Stimulated activated CD4-positive, alpha-beta T cell treated with anti-CD3 and anti-CD28 coated beads, Interleukin-4, amount 100 ng/mL, for 4 hours (primary cell): ENCODE measurements at regions not wholly inside any gene's neighbourhood (a gene's known extent, or its start where the extent isn't known, plus 50 kb on each side); places are given as distances from the start of the nearest gene placed in this dataset.
"Not testable (repeated sequence)": the region's sequence is repeated elsewhere in the genome, so short reads cannot be mapped to it uniquely, and the experiment has no call there.

ENCODE experiments used
- DNase-seq, 2 experiments: peaks; one replicate each; pipeline ENCODE4 v3.0.0-alpha.2; 2020

DNA sequence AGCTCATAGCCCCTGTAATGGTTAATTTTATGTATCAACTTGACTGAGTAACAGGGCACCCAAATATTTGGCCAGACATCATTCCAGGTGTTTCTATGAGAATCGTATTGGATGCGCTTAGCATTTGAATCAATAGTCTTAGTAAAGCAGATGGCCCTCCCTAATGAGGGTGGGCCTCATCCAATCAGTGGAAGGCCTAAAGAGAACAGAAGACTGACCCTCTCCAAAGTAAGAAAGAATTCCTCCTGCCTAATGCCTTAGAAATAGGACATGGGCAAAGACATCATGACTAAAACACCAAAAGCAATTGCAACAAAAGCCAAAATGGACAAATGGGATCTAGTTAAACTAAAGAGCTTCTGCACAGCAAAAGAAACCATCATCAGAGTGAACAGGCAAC lies 352.5 kb upstream of the SASH1 start:
- DNase-seq, result no peak

DNA sequence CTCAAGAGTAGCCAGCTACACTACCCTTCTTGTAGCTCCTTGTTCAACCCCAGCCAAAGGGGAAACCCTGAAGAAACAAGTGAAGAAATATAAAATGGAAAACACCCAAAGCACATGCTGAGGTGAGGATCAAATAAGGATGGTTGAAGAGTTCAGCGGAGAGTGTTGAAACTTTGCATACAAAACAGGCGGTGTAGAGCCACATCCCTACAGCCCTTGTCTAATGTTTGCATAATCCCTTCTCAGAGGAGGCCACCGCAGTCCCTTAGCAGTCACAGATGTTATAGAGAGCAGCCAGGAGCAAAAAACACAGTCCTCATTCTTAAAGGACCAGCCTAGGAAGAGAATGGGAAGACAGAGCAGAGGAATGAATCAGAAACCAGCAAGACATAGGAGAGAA lies 350.7 kb upstream of the SASH1 start:
- no peak for DNase-seq

DNA sequence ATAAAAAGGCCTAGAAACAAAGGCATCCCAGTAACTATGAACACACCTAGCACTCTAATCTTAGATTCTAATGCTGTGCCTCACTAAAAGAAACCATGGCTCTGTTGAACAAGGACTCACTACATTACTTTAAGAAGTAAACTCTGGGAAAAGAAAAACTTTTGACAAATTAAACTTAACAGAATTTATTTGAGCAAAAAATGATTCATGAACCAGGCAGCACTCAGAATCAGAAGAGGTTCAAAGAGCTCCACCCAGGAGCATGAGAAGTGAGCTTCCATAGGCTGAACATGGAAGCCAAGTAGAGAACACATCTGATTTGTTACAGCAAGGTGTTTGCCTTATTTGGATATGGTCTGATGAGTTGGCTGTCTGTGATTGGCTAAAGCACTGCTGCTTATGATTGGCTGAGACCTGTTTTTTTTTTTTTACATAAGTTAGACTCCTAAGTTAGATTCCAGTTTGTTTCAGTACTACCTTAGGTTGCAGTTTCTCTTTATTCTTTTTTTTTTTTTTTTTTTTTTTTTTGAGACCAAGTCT lies 343.6 kb upstream of the SASH1 start:
- no peak for DNase-seq

DNA sequence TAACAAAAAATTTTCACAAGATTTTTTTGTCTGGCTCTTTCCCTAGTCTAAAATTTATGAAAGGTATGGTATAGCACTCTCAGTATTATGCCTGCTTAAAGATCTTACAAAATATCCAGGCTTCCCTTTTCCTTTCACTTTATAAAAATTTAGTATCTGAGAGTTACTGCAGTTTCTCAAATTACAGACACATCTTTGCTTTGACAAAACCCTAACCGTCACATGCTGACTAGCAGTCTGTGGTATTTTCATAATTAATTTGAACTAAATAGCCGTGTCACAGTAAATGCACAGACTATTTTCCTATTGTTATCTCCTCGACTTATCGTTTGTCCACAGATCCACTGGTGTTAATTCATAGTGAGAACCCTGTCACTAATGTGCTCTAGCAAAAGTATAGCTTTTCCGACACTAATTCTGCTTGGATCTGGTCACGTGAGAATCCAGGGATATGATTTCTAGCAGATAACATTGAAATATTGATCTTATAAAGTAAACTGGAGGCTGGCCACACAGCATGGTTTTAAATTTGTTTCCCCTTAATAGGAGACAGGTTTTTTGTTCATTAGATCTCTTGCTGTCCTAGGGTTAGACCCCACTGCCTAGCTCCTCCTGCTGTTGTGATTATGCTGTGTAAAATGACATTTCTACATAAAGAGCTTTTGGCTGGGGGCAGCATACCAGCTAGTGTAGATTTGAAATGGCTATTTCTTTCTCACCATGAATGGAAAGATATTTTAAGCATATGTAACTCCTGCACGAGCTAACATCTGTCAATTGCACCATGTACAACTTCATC lies 340.6 kb upstream of the SASH1 start:
- no peak for DNase-seq

DNA sequence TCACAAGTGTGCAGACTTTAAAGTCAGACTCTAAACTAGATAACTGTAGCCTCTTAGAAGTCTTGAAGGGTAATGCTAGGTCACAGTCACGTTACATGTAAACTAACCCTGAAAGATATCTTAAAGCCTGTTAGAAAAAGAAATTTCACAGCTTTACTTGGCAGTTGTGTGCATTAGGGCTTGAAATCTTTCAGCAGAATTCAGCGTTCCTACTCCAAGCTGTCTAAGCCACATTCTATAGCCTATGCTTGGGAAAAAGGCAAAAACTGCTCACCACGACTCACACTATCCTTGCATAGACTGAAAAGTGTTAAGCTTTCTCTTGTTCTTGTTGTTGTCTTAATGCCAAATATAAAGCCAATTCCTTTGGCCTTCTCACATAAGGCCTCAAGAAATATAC lies 338.0 kb upstream of the SASH1 start:
- DNase-seq, result no peak

DNA sequence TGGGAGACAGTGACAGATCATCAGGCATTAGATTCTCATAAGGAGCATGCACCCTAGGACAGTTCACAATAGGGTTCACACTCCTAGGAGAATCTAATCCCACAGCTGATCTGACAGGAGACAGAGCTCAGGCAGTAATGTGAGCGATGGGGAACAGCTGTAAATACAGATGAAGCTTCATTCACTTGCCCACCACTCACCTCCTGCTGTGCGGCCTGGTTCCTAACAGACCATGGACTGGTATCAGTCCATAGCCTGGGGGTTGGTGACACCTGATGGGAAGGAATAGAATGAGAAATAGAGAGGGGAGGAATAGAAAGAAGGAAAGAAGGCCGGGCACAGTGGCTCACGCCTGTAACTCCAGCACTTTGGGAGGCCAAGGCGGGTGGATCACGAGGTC lies 336.8 kb upstream of the SASH1 start:
- no peak for DNase-seq

DNA sequence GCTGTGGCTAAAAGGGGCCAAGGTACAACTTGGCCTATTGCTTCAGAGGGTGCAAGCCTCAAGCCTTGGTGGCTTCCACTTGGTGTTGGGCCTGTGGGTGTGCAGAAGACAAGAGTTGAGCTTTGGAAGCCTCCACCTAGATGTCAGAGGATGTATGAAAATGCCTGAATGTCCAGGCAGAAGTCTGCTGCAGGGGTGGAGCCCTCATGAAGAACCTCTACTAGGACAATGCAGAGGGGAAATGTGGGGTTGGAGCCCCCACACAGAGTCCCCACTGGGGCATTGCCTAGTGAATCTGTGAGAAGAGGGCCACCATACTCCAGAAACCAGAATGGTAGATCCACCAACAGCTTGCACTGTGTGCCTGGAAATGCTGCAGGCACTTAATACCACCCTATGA lies 332.1 kb upstream of the SASH1 start:
- not testable (repeated sequence) for DNase-seq

DNA sequence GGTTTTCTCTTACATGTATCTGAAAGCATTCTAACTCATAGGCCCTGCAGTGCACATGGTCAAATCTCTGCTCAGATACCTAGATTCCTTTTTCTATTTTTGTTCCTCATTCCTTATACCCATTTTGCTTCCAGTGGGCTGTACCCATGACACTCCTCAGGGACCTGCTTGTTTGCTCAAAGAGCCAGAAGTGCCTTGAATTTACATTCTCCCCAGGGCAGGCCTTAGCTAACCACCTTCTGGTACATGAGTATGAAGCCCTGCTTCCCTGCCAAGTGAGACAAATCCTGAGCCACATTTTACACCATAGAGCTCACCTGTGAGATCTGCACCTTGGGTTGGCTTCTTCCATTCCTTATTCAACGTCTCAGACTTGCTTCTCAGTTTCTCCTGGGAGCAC lies 326.6 kb upstream of the SASH1 start:
- DNase-seq, result no peak

DNA sequence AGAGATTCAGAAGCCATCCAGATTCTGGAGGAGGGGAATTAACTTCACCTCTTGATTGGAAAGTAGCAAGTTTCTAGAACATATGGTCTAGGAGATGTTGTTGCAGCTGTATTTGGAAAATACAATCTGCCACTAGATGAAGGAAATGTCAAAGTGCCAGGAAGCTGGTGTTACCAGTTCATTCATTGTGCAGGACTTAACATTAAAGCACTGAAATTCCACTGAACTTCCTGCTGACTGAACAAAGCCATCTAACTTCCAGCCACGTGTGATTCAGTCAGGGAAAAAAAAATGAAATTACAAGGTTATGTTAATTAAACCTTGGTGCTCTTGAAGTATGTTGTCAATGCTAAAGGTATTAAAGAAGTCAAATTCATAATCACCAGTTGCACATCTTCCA lies 321.5 kb upstream of the SASH1 start:
- DNase-seq, result no peak

DNA sequence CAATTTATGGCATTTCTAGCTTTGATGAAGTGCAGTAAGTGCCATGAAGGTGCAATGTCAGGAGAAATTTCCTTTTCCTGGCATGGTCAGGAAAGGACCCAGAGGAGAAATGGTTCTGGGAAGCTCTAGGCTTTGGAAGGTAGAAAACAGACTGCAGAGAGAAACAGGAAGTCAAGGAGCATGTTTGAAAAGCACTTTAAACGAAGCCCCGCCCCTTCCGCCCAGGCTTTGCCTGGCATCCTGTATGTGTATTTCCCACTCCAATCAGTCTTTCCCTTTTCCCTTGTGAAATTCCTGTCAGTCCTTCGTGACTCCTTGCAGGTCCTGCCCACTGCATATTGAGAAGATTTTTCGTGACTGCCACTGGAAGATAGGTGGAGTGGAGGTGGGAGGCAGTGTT lies 320.9 kb upstream of the SASH1 start:
- no peak for DNase-seq

DNA sequence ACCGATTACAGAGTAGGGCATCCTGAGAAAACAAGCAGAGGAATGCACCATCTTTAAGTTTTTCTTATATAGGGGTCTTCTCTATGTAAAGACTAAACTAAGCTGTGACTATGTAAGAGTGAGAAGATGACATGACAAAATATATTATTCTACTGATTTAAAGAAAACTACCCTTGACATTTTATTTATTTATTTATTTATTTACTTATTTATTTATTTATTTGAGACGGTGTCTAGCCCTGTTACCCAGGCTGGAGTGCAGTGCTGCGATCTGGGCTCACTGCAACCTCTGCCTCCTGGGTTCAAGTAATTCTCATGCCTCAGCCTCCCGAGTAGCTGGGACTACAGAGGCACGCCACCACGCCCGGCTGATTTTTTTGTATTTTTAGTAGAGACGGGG lies 320.4 kb upstream of the SASH1 start:
- not testable (repeated sequence) for DNase-seq

DNA sequence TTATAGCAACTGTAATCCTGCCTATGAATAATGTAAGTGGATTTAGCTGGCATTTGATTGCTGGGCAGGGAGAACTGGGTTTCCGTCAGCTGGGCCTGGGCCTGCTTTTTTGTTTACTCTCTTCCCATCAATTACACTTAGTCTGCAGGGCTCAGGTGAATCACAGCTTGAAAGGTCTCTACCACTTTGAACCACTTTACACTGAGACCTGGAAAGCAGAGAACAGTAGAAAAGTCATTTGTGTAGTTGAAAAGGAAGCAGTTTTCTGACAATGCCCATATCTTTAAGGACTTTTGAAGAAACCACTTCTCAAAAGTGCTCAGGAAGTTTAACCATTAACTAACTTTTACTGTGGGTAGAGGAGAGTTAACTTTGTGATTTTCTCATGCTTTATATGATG lies 315.4 kb upstream of the SASH1 start:
- DNase-seq, result no peak

DNA sequence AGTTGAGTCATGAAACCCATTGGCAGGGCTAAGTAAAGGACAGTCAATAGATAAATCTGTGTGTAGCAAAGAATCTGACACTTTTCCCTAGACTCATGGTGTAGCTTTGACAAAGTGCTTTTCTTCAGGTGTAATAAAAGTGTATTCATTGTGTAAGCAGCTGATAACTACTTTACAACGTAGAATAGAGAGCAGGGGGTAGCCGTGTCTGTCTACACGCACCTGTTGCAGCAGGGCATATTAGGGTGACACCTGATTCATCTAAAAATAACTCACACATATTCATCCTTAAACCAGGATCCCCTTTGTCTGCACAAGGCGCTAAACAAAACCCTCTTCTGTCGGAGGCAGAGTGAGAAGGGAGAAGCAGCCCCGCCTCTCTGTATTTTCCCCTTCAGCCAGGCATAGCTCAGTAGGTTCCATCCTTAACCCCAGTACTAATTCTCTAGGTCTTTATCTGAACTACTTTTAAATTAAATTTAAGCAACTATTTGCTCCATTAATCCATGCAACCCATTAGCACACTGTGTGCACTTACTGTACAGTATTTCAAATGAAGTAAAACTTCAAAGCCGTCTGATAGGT lies 306.7 kb upstream of the SASH1 start:
- DNase-seq, result no peak

DNA sequence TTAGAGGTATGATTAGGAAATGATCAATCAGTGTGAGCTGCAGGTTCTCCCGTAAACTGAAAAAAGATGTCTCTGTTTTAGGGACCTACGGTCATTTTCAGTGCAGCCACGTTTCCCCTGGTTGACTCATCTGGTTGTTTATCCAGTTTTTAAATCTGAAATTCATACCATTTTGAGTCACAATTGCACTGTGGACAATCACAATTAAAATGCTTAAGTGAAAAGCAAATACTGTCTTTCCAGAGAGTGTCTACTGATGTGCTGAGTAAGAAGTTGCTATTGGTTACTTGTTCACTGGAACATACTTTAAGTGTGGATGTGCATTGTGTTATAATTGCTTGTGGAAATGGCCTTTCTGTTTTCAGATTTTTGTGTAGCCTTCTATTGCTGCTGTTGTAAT lies 305.1 kb upstream of the SASH1 start:
- DNase-seq, result no peak

DNA sequence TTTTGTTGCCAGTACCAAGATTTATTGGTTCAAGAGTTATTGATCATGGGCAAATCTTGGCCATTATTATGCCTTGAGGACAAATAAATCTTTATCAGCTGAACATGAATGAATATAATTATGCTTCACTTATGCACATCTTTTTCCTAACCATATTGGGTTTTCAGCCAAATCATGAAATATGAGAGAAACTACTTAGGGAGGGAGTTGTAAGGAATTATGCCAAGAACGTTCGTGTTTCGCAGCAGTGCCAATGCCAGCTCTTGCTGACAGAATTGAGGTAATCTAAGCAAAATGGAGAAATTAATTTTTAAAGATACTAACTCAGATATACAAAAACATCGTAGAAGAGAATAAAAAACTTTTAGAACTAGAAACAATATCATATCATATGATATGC lies 301.1 kb upstream of the SASH1 start:
- no peak for DNase-seq

DNA sequence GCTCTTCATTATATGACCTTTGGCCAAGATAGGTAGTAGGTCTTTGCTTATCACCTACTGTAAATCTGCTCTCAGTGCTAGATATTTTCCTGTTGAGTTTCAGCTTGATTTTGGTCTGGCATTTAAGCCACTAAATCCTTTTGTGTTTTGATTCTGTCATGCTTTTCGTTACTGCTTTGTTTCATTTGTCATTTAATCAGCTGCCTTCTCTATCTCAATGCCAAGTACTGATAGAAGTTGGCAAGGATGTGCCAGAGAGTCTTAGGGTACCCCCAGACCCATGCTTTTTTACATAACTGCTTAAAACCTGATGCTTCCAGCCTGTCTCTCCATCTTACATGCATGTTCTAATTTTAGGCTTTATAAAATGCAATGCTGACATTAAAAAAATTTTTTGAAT lies 300.1 kb upstream of the SASH1 start:
- DNase-seq, result no peak

DNA sequence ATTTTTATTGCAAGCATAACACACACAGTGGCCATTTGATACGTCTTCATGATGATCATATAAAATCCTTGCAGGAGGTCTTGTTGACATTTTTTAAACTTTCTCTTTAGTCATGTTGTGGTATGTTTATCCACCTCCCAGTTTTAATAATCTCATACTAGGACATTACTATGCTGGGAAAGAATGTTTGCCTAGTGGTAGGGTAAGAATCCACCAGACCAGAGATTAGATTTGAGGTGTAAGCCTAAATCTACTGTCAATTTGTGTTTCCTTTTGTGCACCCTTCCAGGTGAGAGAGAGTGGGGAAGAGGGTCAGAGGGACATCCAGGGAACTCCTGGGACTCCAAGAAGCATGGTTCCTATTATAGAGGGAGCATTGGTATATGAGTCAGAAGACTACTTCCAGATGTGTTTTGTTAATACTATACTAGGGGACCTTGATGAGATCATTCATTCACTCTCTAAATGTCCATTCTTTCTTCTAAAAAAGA lies 298.3 kb upstream of the SASH1 start:
- no peak for DNase-seq

DNA sequence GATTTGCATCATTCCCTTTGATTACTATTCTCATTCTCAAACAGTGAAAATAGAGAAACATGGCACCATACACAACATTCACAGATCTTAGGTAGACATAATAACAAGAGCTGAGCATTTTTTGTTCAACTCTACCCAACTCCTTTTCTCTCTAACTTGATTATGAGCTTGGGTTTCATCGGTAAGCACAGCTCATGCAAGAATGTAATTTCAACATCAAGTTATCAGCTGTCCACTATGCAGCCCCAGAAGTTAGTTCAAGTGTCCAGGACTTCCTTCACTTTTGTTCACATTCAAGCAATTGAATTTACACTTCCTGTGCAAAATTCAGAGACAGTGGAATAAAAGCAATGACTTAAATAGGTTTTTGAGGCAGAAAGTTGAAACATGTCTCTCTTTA lies 297.7 kb upstream of the SASH1 start:
- no peak for DNase-seq

DNA sequence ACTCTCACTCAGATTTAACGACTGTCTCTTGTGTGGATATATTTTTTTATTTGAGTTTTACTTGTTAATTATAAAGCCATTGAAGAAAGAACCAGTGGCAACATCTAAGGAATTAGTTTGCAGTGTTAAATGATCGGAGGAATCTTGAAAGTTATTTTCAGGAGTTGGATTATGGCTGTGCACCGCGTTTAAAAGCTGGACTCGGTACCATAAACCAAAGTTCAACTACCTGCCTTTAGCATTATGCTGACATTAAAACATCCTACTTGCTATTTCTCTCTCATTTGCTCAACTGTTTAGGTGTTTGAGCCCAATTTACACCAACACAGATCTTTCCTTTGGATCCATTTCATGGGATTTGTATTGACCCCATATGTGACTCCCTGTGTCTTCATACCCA lies 289.4 kb upstream of the SASH1 start:
- no peak for DNase-seq

DNA sequence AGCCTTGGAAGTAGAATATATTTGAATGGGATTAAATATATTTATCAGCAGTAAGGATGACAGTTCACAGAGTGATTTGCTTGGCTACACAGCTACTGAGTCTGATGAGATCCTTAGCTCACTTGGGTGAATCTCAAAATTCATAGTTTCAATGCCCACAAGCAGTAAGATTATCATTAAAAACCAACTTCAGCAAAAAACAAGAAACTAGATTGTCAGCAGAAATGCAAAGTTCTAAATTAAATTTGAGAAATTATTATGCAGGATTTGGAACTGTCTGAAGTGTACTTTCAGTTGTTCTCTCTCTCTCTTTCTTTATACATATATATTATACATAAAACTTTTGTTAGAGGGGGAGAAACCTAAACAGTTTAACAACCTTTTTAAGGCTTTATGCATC lies 288.8 kb upstream of the SASH1 start:
- no peak for DNase-seq

DNA sequence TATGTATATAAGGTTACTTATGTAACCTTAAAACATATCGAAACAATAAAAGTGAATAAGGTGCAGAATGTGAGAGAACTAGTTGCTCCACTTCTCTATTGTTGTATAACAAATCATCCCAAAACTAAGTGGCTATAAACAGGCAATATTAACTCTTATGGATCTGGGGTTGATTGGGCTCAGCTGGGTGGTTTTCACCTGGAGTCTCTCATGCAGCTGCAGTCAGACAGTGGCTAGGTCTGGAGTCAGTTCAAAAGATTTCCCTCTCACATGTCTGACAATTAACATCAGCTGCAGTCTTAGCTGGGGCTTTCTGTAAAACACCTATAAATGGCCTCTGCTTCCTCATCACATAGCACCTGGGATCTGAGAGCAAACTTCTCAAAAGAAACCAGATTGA lies 288.4 kb upstream of the SASH1 start:
- no peak for DNase-seq

DNA sequence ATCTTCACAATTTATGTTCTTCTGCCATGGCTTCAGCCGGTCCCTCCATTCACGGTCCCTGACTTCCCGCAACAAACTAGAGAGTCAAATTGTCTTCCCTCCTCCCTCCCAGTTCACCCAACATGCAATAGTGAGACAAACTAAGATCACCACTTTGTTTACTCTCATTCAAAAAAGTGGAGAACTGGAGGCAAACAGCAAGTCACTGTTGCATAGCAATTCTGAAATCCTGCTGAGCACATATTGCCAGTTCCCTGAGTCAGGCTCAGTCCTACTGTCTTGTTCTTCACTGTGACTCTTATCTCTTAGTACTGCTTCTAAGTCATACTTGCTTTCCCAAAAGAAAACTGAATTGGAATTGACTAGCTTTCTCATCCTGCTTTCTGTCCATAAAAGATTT lies 287.2 kb upstream of the SASH1 start:
- DNase-seq, result no peak

DNA sequence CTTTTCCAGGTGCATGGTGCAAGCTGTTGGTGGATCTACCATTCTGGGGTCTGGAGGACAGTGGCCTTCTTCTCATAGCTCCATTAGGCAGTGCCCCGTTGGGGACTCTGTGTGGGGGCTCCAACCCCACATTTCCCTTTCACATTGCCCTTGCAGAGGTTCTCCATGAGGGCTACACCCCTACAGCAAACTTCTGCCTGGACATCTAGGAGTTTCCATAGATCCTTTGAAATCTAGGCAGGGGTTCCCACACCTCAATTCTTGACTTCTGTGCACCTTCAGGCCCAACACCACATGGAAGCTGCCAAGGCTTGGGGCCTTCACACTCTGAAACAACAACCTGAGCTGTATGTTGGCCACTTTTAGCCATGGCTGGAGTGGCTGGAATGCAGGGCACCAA lies 282.8 kb upstream of the SASH1 start:
- DNase-seq, result no peak

DNA sequence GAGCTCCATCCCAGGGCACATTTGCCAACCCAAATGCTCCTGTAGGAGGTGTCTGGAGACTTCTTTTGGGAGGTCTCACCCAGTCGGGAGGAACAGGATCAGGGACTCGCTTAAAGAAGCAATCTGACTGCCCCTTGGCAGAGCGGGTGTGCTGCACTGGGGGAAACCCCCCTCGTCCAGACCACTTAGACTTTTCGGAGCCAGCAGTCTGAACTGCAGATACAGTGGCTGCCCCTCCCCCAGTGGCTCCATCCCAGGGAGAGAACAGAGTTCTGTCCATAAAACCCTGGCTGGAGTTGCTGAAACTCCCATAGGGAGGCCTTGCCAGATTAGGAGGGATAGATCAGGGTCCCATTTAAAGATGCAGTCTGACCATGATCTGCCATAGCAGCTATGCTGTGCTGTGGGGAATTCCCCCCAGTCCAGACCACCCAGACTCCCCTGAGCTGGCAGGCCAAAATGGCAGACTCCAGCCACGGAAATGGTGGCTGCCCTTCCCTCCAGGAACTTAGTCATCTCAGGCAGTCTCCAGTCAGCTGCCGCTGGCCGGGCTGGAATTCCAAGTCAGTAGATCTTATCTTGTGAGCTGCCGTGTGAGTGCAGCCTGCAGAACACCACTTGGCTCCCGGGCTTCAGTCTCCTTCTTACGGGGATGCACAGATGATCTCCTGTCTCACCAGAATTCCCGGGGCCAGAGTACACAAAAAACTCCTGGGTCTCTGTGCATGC lies 278.1 kb upstream of the SASH1 start:
- DNase-seq, result no peak
